RPMI8226 (cell line): ENCODE measurements at regions not wholly inside any gene's neighbourhood (a gene's known extent, or its start where the extent isn't known, plus 50 kb on each side); places are given as distances from the start of the nearest gene placed in this dataset.
"Not testable (repeated sequence)": the region's sequence is repeated elsewhere in the genome, so short reads cannot be mapped to it uniquely, and the experiment has no call there.

Source experiments
- DNase-seq: peaks from one replicate; pipeline ENCODE4 v3.0.0-alpha.2; 2015

- DNase-seq, result no peak
Measured at GRCh38 chr7:86366946-86367345, 276.8 kb upstream of the GRM3 start.

GRCh38 chr7:86340407-86340806 is 303.3 kb upstream of the GRM3 start:
- DNase-seq, result not testable (repeated sequence)

GRCh38 chr7:86339051-86339450 is 304.7 kb upstream of the GRM3 start:
- no peak for DNase-seq

- DNase-seq, result no peak
Measured at GRCh38 chr7:86328801-86329433, 314.8 kb upstream of the GRM3 start.

- no peak for DNase-seq
Measured at GRCh38 chr7:86326847-86327246, 316.9 kb upstream of the GRM3 start.

GRCh38 chr7:86320889-86321288 is 322.8 kb upstream of the GRM3 start:
- DNase-seq, result no peak

- DNase-seq, result no peak
Measured at GRCh38 chr7:86320341-86320740, 323.4 kb upstream of the GRM3 start.

GRCh38 chr7:86313842-86314241 is 329.9 kb upstream of the GRM3 start:
- DNase-seq, result no peak

- no peak for DNase-seq
Measured at GRCh38 chr7:86301301-86301700, 342.4 kb upstream of the GRM3 start.

- DNase-seq, result no peak
Measured at GRCh38 chr7:86295526-86295925, 348.2 kb upstream of the GRM3 start.

GRCh38 chr7:86282014-86282682 is 361.6 kb upstream of the GRM3 start:
- DNase-seq, result peak; percentile 7

- no peak for DNase-seq
Measured at GRCh38 chr7:86280150-86280549, 363.6 kb upstream of the GRM3 start.

GRCh38 chr7:86262781-86263180 is 380.9 kb upstream of the GRM3 start:
- no peak for DNase-seq

- no peak for DNase-seq
Measured at GRCh38 chr7:86257894-86258293, 385.8 kb upstream of the GRM3 start.

- no peak for DNase-seq
Measured at GRCh38 chr7:86252406-86252805, 391.3 kb upstream of the GRM3 start.

GRCh38 chr7:86248977-86249376 is 394.7 kb upstream of the GRM3 start:
- no peak for DNase-seq

GRCh38 chr7:86243171-86243570 is 400.5 kb upstream of the GRM3 start:
- DNase-seq, result no peak

GRCh38 chr7:86226191-86226590 is 417.5 kb upstream of the GRM3 start:
- DNase-seq, result no peak

- DNase-seq, result no peak
Measured at GRCh38 chr7:86222806-86223205, 420.9 kb upstream of the GRM3 start.

GRCh38 chr7:86214734-86215133 is 429.0 kb upstream of the GRM3 start:
- no peak for DNase-seq

- no peak for DNase-seq
Measured at GRCh38 chr7:86212976-86213375, 430.7 kb upstream of the GRM3 start.

- DNase-seq, result no peak
Measured at GRCh38 chr7:86209036-86209435, 434.7 kb upstream of the GRM3 start.

GRCh38 chr7:86207740-86208139 is 436.0 kb upstream of the GRM3 start:
- no peak for DNase-seq

- no peak for DNase-seq
Measured at GRCh38 chr7:86202833-86203232, 440.9 kb upstream of the GRM3 start.

- DNase-seq, result no peak
Measured at GRCh38 chr7:86201767-86202166, 441.9 kb upstream of the GRM3 start.
